Upper lobe of right lung (tissue), 1 donor: ENCODE measurements at regions not wholly inside any gene's neighbourhood (a gene's known extent, or its start where the extent isn't known, plus 50 kb on each side); places are given as distances from the start of the nearest gene placed in this dataset.

Source experiments
- ATAC-seq: fragments of 200-7000 bp; cut with Tn5 transposase; one replicate; pipeline ENCODE4 v1.9.1; 2020; ENCODE audit warnings: mild to moderate bottlenecking, moderate library complexity
- DNase-seq: peaks from one replicate; pipeline ENCODE4 v3.0.0-alpha.2; 2020
- H3K27ac ChIP-seq: fragments of 200-600 bp; one replicate; pipeline ENCODE4 v1.8.0; 2022
- H3K27me3 ChIP-seq: fragments of 200-600 bp; one replicate; pipeline ENCODE4 v1.8.0; 2022; ENCODE audit warnings: mild to moderate bottlenecking
- H3K36me3 ChIP-seq: fragments of 200-600 bp; one replicate; pipeline ENCODE4 v1.8.0; 2022
- H3K4me1 ChIP-seq: fragments of 200-600 bp; one replicate; pipeline ENCODE4 v1.8.0; 2022
- H3K4me3 ChIP-seq: fragments of 200-600 bp; one replicate; pipeline ENCODE4 v1.8.0; 2022; ENCODE audit warnings: mild to moderate bottlenecking
- H3K9me3 ChIP-seq: fragments of 200-600 bp; one replicate; pipeline ENCODE4 v1.8.0; 2022
- CTCF ChIP-seq: fragments of 200-600 bp; IDR thresholded peaks from one replicate; pipeline ENCODE4 v1.8.0; 2022; ENCODE audit warnings: antibody characterized with exemption
- intact Hi-C: fragments of 100-400 bp; cut with DNase I; formaldehyde crosslinking; loops from one replicate; pipeline ENCODE4 v1.11.0; 2022
- donor health status: DM: no; HTN: yes; CAD: no; lungs with severe emphysema.

- no peaks in the 10 kb centered on the region for H3K36me3 ChIP-seq
- intact Hi-C loops, result no loop called here
- no peak overlapping the region for H3K4me3 ChIP-seq
- H3K27ac ChIP-seq, result no peak overlapping the region
- H3K9me3 ChIP-seq, result no peaks in the 10 kb centered on the region
- no peak for TF ChIP-seq CTCF
- ATAC-seq, result no peak
- DNase-seq, result no peak
- H3K27me3 ChIP-seq, result peaks cover 24% of the 10 kb centered on the region
- peaks cover 7% of the 10 kb centered on the region for H3K4me1 ChIP-seq
Measured at GRCh38 chr4:3830774-3831528, 64.8 kb downstream of the ADRA2C start.

- H3K9me3 ChIP-seq, result no peaks in the 10 kb centered on the region
- intact Hi-C loops, result no loop called here
- peaks cover 7% of the 10 kb centered on the region for H3K4me1 ChIP-seq
- no peak overlapping the region for H3K4me3 ChIP-seq
- H3K27me3 ChIP-seq, result peaks cover 30% of the 10 kb centered on the region
- no peak overlapping the region for H3K27ac ChIP-seq
- H3K36me3 ChIP-seq, result no peaks in the 10 kb centered on the region
- no peak for TF ChIP-seq CTCF
- DNase-seq (no peak), ATAC-seq (no peak)
Measured at GRCh38 chr4:3831529-3832150, 65.5 kb downstream of the ADRA2C start.

- DNase-seq, result no peak
- no peak overlapping the region for H3K27ac ChIP-seq
Measured at GRCh38 chr4:3832536-3833220, 66.5 kb downstream of the ADRA2C start.

GRCh38 chr4:3833326-3833989 is 67.3 kb downstream of the ADRA2C start:
- intact Hi-C loops, result no loop called here
- Histone ChIP-seq H3K4me1 (no peaks in the 10 kb centered on the region), H3K27ac (no peak overlapping the region), H3K9me3 (no peaks in the 10 kb centered on the region), H3K36me3 (no peaks in the 10 kb centered on the region), H3K4me3 (no peak overlapping the region), H3K27me3 (peaks cover 30% of the 10 kb centered on the region)
- ATAC-seq (no peak), DNase-seq (no peak)
- TF ChIP-seq CTCF, result no peak

More at GRCh38 chr4:3832536-3833220, 66.5 kb downstream of the ADRA2C start:
- intact Hi-C loops, result no loop called here
- no peak for ATAC-seq
- Histone ChIP-seq H3K4me1 (peaks cover 5% of the 10 kb centered on the region), H3K27me3 (peaks cover 30% of the 10 kb centered on the region), H3K36me3 (no peaks in the 10 kb centered on the region), H3K9me3 (no peaks in the 10 kb centered on the region), H3K4me3 (no peak overlapping the region)
- no peak for TF ChIP-seq CTCF

- no peak for TF ChIP-seq CTCF
- no peaks in the 10 kb centered on the region for H3K36me3 ChIP-seq
- H3K9me3 ChIP-seq, result no peaks in the 10 kb centered on the region
- ATAC-seq, result no peak
- no peak for DNase-seq
- intact Hi-C loops, result no loop called here
- no peak overlapping the region for H3K4me3 ChIP-seq
- no peaks in the 10 kb centered on the region for H3K4me1 ChIP-seq
- no peak overlapping the region for H3K27ac ChIP-seq
- H3K27me3 ChIP-seq, result peaks cover 30% of the 10 kb centered on the region
Measured at GRCh38 chr4:3834186-3834662, 68.0 kb downstream of the ADRA2C start.
